ENCODE measurements at regions not wholly inside any gene's neighbourhood (a gene's known extent, or its start where the extent isn't known, plus 50 kb on each side); places are given as distances from the start of the nearest gene placed in this dataset.

DNA sequence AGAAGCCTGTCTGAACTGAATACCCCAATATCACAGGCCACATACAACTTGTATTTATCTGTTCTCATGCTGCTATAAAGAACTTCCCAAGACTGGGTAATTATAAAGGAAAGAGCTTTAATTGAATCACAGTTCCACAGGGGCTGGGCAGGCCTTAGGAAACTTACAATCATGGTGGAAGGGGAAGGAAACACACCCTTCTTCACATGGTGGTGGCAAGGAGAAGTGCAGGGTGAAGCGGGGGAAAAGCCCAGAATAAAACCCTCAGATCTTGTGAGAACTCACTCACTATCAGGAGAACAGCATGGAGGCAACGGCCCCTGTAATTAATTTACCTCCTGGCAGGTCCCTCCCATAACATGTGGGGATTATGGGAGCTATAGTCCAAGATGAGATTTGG is 50.3 kb upstream of the FNDC1 start:
- no peak for DNase-seq (ENCODE audit: low spot score)

DNA sequence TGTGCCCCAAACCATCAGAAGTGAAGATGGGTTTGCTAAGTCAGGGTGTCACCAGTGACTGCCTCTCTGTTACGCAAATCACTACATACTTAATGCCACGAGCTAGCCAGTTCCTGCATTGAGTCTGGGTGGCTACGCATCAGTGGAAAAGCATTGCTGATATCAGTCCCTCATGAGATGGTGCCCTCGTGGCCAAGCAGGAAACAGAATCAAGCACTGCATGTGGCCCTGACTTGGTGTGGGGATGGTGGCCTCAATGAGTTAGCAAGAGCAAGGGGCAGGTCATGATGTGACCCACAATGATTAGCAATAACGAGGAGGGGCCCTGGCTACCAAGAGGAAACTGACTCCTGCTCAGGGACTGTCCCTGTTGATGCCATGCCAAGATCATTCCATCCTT is 51.6 kb upstream of the FNDC1 start:
- DNase-seq (ENCODE audit: low spot score): no peak

DNA sequence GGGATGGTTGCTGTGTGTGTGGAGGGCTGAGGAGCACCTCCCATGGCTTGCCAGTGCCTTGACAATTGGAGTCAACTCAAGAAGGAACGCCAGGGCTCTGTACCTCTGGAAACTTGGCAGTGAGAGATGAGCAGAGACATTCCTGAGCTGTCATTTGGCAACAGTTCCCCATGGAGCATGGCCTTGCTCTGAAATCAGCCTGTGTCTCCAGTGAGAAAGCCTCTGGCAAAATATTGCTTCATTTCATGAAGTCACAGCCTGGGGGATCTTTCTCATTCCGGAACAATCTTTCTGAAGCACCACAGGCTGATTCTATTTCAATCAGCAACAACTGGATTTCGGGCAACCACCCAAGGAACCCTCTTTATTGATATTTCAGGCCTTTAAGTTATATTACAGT is 52.2 kb upstream of the FNDC1 start:
- no peak for DNase-seq (ENCODE audit: low spot score)

DNA sequence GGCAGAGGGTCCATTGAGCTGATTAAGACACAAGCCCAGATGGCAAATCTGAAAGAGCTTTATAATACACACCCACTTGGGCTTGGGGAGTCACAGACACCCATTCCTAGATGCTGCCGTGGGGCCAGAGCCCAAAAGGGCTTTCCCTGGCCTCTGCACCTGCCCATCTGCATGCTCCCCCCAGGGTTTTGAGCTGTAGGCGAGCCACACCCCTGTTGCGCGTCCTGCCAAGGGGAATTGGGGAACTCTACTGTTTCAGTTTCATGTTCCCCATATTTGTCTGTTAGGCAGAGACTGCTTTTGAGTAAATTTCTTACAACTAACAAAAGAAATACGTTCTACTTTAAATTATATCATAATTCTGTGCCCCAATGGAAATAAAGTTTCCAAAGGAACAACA is 52.9 kb upstream of the FNDC1 start:
- no peak for DNase-seq (ENCODE audit: low spot score)

DNA sequence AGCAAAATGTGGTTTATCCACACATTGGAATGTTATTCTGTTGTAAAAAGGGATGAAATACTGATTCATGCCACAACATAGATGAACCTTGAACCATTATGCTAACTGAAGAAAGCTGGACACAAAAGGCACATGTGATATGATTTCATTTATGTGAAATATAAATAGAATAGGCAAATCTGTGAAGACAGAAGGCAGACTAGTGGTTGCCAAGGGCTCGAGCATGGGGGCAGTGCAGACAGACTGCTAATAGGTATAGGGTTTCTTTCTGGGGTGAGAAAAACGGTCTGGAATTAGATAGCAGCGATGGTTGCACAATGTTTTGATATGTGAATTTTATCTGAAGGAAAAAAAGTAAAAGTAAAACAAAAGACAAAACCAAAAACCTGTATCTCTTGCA is 54.6 kb upstream of the FNDC1 start:
- DNase-seq (ENCODE audit: low spot score): no peak

DNA sequence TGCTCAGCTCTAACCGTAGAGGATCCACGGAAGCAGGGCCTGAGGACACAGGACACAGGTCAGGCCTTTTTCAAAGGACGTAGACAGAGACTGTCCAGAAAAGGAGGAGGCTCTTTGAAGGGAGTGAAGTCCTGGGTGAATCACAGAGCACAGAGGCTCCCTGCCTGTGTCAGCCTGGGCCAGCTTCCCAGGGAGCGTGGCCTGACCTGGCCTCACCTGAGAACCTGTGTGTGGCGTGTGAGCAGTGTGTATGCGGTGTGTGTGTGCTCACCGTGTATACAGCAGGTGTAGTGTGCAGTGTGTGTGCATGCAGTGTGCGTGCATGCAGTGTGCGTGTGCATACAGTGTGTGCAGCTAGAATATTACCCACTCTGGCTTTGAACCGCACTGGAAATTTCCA is 56.0 kb upstream of the FNDC1 start:
- DNase-seq (ENCODE audit: low spot score): no peak

DNA sequence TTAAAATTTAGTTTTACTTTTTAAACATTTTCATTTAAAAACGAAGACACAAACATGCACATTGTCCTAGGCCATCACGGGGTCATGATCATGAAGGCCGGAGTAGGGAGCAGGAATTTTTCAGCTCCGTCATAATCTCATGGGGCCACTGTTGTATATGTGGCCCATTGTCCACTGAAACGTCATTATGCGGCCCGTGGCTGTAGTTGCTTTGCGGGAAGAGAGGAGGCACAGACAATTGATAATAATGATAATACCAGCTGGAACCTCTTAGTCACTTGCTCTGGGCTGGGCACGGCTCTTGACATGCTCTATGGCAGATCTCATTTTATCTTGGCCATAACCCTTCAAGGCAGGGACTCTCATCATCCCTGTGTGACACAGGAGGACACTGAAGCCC is 56.5 kb upstream of the FNDC1 start:
- DNase-seq (ENCODE audit: low spot score): no peak

DNA sequence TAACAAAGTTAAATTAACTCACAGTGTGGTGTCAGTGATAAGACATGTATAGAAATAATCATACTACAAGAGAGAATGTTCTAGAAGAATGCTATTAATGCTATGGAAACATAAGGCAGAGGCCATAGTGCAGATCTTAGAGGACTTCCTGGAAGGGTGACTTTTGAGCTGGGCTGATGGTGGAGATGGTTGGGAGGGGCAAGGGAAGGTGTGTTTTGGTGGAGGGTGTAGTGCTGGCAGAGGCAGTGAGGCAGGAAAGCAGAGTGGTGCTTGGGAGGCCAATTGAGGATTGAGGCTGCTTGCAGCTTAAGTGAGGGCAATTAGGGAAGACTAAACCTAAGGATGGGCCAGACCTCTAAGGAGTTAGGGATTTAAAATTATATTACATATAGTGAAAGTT is 58.5 kb upstream of the FNDC1 start:
- no peak for DNase-seq (ENCODE audit: low spot score)

DNA sequence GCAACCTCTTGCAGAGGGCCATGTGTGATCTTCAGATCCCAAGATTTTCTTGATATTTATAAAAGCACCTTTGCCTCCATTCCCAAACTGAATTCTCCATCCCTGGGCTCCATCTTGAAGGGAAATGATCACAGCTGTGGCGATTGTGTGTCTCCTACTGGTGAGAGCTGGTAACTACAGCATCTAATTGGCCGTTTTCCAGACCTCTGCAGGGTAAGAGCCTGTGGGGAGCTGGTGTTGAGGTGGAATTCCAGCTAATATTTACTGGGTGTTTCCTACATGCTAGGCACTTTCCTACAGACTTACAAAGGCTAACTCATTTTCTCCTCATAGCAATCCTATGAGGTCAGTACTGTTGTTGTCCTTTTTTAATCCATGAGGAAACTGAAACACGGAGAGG is 59.2 kb upstream of the FNDC1 start:
- DNase-seq (ENCODE audit: low spot score): peak; percentile 40

DNA sequence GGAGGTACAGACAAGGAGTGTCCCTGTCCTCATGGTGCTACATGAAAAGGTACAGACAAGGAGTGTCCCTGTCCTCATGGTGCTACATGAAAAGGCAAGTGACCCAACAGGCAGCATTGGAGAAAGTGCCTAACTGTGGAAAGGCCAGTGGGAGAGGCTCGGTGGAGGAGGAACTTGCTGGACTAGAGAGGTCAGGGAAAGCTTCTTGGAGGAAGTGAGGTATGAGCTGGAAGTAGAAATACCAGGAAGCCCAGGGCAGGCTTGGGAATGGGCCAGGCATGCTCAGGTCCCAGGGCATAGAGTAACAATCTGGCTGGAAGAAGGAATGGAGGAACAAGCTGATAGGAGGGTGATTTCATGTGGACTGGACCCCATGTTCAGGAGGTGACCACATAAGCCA is 59.8 kb upstream of the FNDC1 start:
- no peak for DNase-seq (ENCODE audit: low spot score)

DNA sequence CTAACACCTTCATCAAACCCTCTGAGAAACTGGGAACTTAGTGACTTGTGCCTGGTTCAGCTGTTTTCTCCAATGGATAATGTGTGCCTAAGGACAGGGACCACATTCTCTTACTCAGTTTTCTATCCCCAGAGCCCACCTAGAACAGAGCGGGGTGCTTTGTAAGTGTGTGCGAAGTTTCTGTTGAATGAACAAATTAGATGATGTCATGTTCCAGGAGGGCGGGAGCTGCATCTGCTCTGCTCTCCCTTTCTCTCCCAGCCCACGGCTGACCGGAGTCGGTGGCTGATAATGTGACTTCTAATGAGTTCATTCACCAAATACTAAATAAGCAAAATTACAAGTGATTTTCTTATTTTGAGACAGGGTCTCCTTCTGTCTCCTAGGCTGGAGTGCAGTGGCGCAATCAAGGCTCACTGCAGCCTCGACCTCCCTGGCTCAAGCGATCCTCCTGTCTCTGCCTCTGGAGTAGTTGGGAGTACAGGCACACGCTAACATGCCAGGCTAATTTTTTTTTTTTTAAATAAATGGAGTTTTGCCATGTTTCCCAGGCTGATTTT is 60.7 kb upstream of the FNDC1 start:
- DNase-seq (ENCODE audit: low spot score): no peak

DNA sequence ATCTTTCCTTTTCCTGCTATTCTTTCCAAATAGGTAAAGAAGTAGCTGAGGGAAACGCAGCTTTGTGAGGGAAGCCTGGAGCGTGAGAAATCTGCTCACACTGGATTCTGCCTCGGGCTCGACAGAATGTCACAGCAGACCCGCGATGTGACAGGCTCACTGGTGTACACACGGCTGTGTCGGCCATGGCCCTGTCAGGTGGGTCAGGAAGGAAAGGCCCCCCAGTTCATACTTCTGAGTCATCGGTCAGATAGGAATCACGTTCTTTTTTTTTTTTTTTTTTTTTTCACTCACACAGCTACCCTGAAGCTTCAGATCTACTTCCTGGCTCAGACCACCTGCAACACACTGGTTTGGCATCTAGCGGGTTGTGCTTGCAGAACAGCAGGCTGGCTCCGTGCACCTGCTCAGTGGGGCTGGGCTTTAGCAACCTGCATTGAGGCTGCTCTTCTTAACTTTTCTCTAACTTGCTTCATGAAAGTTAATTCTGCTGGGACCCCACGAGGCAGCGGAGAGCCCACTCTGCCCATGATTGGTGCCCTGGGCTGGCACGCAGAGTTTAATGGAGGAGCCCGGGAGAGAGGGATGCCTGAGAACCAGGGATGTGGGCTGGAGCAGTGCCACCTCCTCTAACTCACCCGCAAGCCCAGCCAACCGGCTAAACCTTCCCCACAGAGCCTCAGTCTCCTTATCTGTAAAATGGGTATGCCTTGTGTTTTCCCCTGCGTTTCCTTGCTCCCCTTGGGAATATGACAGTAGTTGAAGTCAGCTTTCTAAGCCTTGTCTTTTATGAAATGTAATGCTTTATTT is 61.5 kb upstream of the FNDC1 start:
- no peak for DNase-seq (ENCODE audit: low spot score)

DNA sequence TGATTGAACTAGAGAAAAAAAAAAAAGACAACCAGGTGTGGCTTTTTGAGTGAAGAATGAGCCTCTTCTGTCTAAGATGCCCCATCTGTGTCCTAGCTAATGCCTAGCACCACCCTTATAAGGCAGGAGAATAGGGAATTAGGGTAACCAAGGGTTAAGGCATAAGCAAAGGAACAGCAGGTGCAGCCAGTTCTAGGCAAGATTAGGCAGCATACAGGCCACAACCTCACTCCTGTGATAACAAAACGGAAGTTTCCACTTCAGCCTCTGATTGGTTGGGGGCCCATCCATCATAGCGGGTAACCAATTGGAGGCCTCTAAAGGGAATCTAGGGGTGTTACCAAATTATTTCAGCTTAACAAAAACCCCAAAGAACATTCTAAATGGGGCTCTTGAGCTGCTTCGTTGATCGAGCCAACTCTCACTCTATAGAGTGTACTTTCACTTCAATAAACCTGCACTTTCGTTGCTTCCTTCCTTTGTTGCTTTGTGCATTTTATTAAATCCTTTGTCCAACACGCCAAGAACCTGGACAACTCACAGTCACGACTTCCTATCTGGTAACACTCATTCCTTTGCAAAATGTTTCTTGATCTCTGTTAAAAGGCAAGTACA is 61.9 kb upstream of the TAGAP start:
- DNase-seq (ENCODE audit: low spot score): peak; percentile 62

DNA sequence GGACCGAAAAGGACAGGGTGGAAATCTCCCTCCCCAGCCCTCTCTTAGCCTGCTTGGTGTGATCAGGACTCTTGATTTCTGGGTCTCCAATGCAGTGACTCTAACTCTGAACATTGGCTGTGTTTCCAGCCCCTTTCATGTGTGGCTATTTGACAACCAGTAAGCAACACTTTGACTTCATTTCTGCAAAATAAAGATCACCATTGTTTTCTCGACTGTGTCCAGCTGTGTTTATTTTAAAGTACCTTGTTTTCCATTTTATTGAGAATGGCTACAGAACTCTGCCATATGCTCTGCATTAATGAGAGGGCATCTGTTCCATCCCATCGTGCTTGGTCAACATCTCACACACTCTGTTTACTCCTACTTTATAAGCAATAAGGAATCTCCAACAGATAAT is 60.9 kb upstream of the TAGAP start:
- DNase-seq (ENCODE audit: low spot score): no peak

DNA sequence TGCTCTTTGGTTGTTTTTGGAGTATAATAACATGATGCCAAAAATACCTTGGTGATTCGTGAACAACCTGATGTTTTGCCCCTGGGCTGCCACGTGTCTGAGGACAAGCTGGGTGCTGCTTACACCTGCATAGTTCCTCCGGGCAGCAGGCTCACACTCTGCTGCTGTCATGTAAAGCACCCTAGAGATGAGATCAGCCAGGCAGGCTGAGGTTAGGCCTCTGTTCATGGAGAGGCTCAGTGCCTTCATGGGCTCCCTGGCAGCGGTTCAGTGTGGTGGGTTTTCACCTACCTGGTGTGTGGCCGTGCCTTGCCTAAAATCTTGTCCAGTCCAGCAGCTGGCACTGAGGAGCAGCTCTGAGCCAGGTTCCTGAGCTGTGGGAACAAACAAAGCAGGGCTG is 60.1 kb upstream of the TAGAP start:
- no peak for DNase-seq (ENCODE audit: low spot score)

DNA sequence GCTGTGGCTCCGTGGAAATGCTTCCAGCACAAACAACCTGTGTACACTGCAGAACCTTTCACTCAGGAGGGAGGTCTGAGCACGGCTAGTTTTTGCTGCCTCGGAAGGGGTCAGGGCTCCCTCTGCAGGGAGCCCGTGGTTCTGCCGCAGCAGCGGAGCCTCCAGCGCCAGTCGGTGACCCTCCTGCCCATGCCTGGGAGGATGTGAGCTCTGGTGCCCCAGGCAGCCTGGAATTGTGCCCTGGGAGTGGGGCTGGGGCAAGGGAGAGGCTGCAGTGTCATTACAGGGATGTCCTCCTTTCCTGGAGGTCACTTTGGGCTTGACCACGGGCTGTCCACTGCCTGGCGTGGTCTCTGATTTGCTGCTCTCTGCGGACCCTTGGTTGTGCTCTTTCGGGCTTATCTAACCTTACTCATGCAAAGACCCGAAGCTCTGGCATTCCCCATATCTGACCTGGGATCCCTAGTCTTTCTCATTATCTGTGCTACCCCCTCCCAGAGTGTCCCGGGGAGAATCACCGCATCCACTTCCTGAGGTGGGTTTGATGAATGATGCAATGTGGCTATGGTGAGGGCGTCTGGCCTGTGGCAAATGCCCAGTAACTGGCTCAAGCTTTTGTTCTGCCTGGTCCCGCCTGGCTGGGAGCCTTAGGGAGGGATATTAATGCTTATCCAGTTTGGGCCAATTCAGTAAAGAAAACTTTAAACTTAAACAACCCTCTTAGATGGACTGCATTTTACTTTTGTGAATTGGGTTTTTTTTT is 59.6 kb upstream of the TAGAP start:
- peak; percentile 82 for DNase-seq (ENCODE audit: low spot score)

DNA sequence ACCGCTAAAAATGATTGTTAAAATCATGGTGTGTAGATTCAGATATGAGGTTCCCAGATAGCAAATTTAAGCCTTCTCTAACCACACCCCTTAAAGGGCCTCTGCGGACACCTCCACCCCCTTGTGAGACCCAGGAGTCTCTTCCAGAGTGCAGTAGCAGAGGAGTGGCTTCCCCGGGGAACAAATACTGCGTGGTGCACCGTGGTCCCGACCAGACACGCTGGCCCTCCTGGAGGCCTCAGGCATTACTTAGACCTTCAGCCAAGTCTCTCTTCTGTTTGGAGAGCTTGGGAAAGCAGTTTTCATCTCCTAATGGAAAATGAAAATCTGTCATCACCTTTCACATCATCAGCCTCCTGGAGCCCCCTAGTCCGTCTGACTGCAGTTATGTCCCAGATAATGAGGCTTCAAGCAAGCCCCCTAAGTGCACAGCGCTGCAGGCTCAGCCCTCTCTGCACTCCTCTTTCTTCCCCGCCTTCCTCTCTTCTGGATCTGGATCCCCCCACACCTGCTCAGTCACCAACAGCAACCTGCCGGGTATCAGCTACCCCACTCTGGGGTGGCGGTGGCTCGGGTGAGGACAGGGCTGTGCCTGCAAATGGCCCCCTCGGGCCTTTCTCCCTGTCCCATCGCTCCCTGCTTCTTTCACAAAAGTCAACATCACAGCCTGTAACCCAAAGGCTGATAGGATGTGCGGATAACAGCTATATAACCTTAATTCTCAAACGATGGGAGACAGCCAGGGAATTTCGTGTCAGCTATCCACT is 58.8 kb upstream of the TAGAP start:
- DNase-seq (ENCODE audit: low spot score): no peak

DNA sequence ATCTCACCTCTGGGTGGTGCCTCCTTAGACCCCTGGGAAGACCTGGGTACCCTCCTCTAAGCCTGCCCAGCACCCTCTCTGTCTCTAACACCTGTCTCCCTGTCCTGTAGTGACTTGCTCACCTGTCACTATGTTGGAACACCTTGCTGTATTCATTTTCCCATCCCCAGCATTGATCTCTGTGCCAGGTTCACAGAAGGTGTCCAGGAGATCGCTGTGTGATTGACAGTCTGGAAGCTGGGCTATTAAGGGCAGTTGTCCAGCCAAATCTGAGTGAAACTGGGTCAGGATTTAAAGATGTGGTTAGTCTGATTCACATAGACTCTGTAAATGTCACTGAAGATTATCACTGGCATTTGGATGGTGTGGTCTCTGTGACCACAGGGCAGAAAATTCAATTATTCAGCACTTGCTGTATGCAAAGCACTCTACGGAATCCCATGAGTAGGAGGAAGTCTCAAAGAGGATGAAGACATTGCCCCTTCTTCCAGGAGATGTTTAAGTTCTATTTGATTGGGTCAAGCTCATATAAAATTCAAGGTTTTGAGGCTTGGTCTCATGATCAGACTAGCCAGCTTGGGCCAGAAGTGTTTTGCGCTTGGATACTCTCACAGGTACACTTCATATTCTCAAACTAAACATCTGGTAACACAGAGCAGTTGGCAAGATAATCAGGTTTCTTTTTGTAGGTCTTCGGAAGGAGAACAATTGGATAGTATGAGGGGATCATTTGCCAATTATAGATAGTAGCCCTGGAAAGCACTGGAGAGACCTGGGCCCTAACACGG is 57.8 kb upstream of the TAGAP start:
- DNase-seq (ENCODE audit: low spot score): no peak

DNA sequence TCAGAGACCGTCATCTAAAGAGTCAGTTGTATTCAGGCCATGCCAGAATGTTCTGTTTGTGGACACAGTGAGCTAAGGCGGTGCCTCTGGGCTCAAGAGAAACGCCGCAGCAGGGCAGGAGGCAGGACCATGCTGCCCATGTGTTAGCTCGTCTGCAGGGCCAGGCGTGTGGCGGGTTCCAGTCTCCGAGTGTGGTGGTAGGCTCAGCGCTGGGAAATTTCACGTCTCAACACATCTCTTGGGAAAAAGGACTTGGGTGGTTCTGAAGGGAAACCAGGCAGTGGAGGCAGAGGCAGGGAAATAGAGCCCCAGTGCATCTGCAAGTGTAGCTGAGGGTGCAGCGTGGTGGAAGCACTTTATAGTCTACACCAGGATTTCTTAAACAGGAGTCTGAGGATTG is 56.9 kb upstream of the TAGAP start:
- no peak for DNase-seq (ENCODE audit: low spot score)

DNA sequence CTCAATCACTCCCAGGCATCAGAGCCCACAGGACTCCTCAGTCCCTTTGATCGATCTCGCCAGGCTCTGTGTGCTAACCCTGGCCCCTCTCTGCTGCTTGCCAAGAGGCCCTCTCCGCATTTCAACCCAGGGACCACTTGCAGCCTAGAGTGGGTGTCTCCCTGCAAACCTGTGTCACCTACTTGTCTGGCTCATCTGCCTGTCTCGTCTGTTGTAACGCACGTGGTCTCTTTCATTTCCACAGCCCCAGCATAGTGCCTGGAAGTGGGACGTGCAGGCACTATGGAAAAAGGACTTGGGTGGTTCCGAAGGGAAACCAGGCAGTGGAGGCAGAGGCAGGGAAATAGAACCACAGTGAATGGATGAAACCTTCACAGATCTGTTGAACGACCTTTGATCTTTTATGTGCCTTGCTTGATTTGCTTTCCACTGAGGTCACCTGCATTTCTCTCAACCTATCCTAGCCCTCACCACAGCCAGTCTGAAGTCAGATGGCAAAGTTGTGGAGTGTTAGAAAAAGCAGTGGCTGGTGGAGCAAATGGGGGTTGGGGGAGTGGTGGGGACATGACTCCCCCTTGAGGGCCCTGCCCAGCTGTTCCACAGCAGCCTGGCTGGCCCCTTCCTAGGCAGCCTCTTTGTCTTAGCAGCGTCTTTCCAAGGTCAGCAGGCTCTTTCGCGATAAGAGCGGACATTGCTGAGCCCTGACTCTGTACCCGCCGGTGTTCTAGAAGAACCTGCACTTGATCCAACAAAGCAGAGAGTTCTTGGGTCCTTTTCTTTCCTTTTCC is 55.8 kb upstream of the TAGAP start:
- no peak for DNase-seq (ENCODE audit: low spot score)

DNA sequence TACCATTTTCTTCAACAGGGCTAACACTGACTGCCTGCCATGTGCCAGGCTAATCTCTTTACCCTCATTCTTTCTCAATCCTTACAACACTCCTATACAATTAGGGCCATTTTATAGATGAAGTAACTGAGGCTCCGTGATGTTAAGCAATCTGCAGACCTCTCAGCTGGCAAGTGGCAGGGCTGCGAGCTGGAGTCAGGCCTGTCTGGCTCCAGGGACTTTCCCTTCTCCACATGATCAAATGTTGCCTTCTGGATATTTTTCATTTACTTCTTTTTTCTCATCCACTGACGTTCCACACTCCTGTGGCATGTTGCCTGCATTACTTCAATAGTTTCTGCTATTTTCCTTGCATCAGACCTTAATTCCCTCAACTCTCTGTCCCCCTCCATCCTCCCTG is 55.2 kb upstream of the TAGAP start:
- DNase-seq (ENCODE audit: low spot score): no peak

Data from AG08396 (cell line).